ENCODE measurements at regions not wholly inside any gene's neighbourhood (a gene's known extent, or its start where the extent isn't known, plus 50 kb on each side); places are given as distances from the start of the nearest gene placed in this dataset.
"Not testable (repeated sequence)": the region's sequence is repeated elsewhere in the genome, so short reads cannot be mapped to it uniquely, and the experiment has no call there.

DNA sequence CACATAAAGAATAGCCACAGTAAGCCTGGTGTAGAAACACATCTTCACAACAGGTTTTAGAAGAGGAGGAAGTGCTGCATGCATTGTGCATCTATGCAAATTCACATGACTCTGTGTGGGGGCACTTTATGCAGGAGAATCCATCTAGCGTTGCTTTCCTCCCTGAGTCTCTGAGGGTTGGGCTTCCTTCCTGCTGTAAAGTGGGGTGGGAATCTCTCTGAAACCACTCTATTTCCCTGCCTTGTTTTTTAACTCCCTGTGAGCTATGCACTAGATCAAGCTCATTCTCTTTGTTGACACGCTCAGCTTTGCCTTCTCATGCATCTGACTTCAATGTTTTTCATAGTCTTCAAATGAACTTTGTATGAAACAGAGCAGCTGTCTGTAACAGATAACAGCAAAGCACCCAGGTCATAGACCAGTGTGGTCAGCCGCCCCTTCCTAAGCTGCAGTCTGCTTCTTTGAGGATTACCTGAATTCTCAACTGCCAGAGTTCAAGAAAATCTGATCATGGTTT is 102.7 kb upstream of the DPH5 start:
- Histone ChIP-seq H2AFZ (ENCODE audit: low read depth, low read length) (peak overlapping the region; percentile 64), H3K4me1 (ENCODE audit: insufficient read depth, low read length) (peaks cover 42% of the 10 kb centered on the region), H3K79me2 (ENCODE audit: insufficient read depth, low read length) (no peaks in the 10 kb centered on the region), H3K36me3 (ENCODE audit: insufficient read depth, low read length) (no peaks in the 10 kb centered on the region), H3K4me3 (ENCODE audit: low read depth in 1 of 2, low read length in 2 of 2) (peak overlapping the region in 1 of 2 experiments; percentile 21; a peak in 2 of 4 replicates), H3K27me3 (ENCODE audit: insufficient read depth, low read length, poor library complexity) (no peaks in the 10 kb centered on the region), H4K20me1 (ENCODE audit: insufficient read depth, low read length) (no peaks in the 10 kb centered on the region), H3K9me3 (ENCODE audit: insufficient read depth, low read length, severe bottlenecking) (no peaks in the 10 kb centered on the region), H3K9ac (ENCODE audit: low read depth, low read length) (peak overlapping the region; percentile 42), H3K27ac (ENCODE audit: low read length) (peak overlapping the region; percentile 82), H3K4me2 (ENCODE audit: insufficient read depth, low read length) (peak overlapping the region; percentile 56)
- DNase-seq (peak; percentile 68), ATAC-seq (ENCODE audit: insufficient read depth, low read depth) (peak; percentile 85)
- no peak for TF ChIP-seq EZH2 (IDR thresholded peaks at IDR 0.05; ENCODE audit: borderline replicate concordance, low read depth, low read length, severe bottlenecking)
- TF ChIP-seq, protein P1, sequence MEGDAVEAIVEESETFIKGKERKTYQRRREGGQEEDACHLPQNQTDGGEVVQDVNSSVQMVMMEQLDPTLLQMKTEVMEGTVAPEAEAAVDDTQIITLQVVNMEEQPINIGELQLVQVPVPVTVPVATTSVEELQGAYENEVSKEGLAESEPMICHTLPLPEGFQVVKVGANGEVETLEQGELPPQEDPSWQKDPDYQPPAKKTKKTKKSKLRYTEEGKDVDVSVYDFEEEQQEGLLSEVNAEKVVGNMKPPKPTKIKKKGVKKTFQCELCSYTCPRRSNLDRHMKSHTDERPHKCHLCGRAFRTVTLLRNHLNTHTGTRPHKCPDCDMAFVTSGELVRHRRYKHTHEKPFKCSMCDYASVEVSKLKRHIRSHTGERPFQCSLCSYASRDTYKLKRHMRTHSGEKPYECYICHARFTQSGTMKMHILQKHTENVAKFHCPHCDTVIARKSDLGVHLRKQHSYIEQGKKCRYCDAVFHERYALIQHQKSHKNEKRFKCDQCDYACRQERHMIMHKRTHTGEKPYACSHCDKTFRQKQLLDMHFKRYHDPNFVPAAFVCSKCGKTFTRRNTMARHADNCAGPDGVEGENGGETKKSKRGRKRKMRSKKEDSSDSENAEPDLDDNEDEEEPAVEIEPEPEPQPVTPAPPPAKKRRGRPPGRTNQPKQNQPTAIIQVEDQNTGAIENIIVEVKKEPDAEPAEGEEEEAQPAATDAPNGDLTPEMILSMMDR (IDR thresholded peaks at IDR 0.05; ENCODE audit: borderline replicate concordance, extremely low read depth, low read length, poor library complexity, severe bottlenecking) = no peak

DNA sequence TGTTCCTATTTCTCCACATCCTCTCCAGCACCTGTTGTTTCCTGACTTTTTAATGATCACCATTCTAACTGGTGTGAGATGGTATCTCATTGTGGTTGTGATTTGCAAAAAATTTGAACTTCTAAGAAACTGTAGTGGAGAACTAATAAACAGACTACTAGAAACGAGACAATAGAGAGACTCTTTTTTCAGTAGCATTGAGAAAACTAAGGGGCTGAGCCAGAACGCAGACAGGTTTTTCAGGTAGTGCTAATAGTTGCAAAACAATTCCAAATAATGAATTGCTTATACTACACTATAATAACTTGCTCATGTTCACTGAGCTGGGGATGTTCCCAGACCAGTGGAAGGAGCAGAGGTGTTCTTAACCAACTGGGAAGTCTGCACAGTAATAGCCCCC is 98.8 kb upstream of the DPH5 start:
- no peaks in the 10 kb centered on the region for H4K20me1 ChIP-seq (ENCODE audit: insufficient read depth, low read length)
- TF ChIP-seq EZH2 (IDR thresholded peaks at IDR 0.05; ENCODE audit: borderline replicate concordance, low read depth, low read length, severe bottlenecking) = no peak
- TF ChIP-seq, protein P1 (IDR thresholded peaks at IDR 0.05; ENCODE audit: borderline replicate concordance, extremely low read depth, low read length, poor library complexity, severe bottlenecking) = no peak
- H2AFZ ChIP-seq (ENCODE audit: low read depth, low read length) = no peak overlapping the region
- H3K79me2 ChIP-seq (ENCODE audit: insufficient read depth, low read length) = no peaks in the 10 kb centered on the region
- peaks cover 47% of the 10 kb centered on the region for H3K4me1 ChIP-seq (ENCODE audit: insufficient read depth, low read length)
- no peak overlapping the region for H3K27ac ChIP-seq (ENCODE audit: low read length)
- no peak overlapping the region for H3K4me2 ChIP-seq (ENCODE audit: insufficient read depth, low read length)
- no peaks in the 10 kb centered on the region for H3K27me3 ChIP-seq (ENCODE audit: insufficient read depth, low read length, poor library complexity)
- no peak overlapping the region for H3K4me3 ChIP-seq (ENCODE audit: low read depth in 1 of 2, low read length in 2 of 2)
- ATAC-seq (ENCODE audit: insufficient read depth, low read depth) (no peak), DNase-seq (no peak)
- H3K9ac ChIP-seq (ENCODE audit: low read depth, low read length) = no peak overlapping the region
- no peaks in the 10 kb centered on the region for H3K9me3 ChIP-seq (ENCODE audit: insufficient read depth, low read length, severe bottlenecking)
- H3K36me3 ChIP-seq (ENCODE audit: insufficient read depth, low read length) = no peaks in the 10 kb centered on the region

DNA sequence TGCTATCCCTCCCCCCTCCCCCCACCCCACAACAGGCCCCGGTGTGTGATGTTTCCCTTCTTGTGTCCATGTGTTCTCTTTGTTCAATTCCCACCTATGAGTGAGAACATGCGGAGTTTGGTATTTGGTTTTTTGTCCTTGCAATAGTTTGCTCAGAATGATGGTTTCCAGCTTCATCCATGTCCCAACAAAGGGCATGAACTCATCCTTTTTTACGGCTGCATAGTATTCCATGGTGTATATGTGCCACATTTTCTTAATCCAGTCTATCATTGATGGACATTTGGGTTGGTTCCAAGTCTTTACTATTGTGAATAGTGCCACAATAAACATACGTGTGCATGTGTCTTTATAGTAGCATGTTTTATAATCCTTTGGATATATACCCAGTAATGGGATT is 98.3 kb upstream of the DPH5 start:
- H3K36me3 ChIP-seq (ENCODE audit: insufficient read depth, low read length); DNase-seq; ATAC-seq (ENCODE audit: insufficient read depth, low read depth); H2AFZ ChIP-seq (ENCODE audit: low read depth, low read length); H3K4me2 ChIP-seq (ENCODE audit: insufficient read depth, low read length); H3K9me3 ChIP-seq (ENCODE audit: insufficient read depth, low read length, severe bottlenecking); H3K27ac ChIP-seq (ENCODE audit: low read length); H3K79me2 ChIP-seq (ENCODE audit: insufficient read depth, low read length); H3K27me3 ChIP-seq (ENCODE audit: insufficient read depth, low read length, poor library complexity); H4K20me1 ChIP-seq (ENCODE audit: insufficient read depth, low read length); H3K9ac ChIP-seq (ENCODE audit: low read depth, low read length); H3K4me3 ChIP-seq (ENCODE audit: low read depth in 1 of 2, low read length in 2 of 2): not testable (repeated sequence)
- H3K4me1 ChIP-seq (ENCODE audit: insufficient read depth, low read length) = peaks cover 42% of the 10 kb centered on the region

DNA sequence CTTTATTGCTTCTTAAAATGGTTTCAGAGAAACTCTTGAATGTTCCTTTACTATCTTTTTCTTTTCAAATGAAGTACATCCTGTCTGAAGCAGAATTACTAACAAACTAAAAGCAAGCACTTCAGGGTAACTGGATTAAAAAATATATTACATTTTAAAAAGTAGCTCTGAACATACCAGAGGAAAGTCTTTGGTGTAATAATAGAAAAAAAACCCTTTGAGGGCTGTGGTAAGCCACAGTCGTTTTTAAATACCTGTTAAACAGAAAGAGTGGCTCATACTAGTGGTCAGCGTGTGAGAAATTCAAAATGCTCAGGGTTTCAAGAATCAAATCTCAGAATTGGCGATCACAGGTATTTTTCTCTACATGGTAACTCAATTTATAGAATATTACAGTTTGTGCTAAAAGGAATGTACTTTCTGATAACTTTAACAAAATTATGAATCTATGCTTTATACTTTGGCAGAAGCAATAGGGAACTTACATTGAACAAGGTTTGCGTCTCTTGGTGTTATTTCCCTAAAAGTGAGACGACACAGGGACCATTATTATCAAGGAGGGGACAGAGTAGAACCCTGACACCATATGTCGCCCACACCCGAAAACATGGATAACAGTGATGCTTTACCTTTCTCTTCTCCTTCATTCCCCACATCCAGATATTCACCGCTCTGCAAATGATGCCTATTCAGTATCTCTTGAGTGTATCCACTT is 97.0 kb upstream of the DPH5 start:
- H3K36me3 ChIP-seq (ENCODE audit: insufficient read depth, low read length) = no peaks in the 10 kb centered on the region
- H4K20me1 ChIP-seq (ENCODE audit: insufficient read depth, low read length) = no peaks in the 10 kb centered on the region
- ATAC-seq (ENCODE audit: insufficient read depth, low read depth) (peak; percentile 84), DNase-seq (no peak)
- H3K9me3 ChIP-seq (ENCODE audit: insufficient read depth, low read length, severe bottlenecking) = no peaks in the 10 kb centered on the region
- no peak overlapping the region for H3K9ac ChIP-seq (ENCODE audit: low read depth, low read length)
- no peaks in the 10 kb centered on the region for H3K79me2 ChIP-seq (ENCODE audit: insufficient read depth, low read length)
- H2AFZ ChIP-seq (ENCODE audit: low read depth, low read length) = no peak overlapping the region
- no peak overlapping the region for H3K4me3 ChIP-seq (ENCODE audit: low read depth in 1 of 2, low read length in 2 of 2)
- no peak for TF ChIP-seq EZH2 (IDR thresholded peaks at IDR 0.05; ENCODE audit: borderline replicate concordance, low read depth, low read length, severe bottlenecking)
- TF ChIP-seq, protein P1 (IDR thresholded peaks at IDR 0.05; ENCODE audit: borderline replicate concordance, extremely low read depth, low read length, poor library complexity, severe bottlenecking) = no peak
- H3K4me2 ChIP-seq (ENCODE audit: insufficient read depth, low read length) = no peak overlapping the region
- no peak overlapping the region for H3K27ac ChIP-seq (ENCODE audit: low read length)
- H3K27me3 ChIP-seq (ENCODE audit: insufficient read depth, low read length, poor library complexity) = no peaks in the 10 kb centered on the region
- peaks cover 29% of the 10 kb centered on the region for H3K4me1 ChIP-seq (ENCODE audit: insufficient read depth, low read length)

Data from DND-41 (cell line).